HG02571 (cell line): ENCODE measurements at regions not wholly inside any gene's neighbourhood (a gene's known extent, or its start where the extent isn't known, plus 50 kb on each side); places are given as distances from the start of the nearest gene placed in this dataset.

Experiments used
- ATAC-seq: cut with Tn5 transposase; IDR thresholded peaks from one replicate; pipeline ENCODE4 v1.9.1; 2021; ENCODE audit warnings: mild to moderate bottlenecking, moderate library complexity; ENCODE audit not compliant: unreplicated experiment

GRCh38 chr17:77660524-77660923 lies 298.0 kb upstream of the TNRC6C start:
- no peak for ATAC-seq

DNA sequence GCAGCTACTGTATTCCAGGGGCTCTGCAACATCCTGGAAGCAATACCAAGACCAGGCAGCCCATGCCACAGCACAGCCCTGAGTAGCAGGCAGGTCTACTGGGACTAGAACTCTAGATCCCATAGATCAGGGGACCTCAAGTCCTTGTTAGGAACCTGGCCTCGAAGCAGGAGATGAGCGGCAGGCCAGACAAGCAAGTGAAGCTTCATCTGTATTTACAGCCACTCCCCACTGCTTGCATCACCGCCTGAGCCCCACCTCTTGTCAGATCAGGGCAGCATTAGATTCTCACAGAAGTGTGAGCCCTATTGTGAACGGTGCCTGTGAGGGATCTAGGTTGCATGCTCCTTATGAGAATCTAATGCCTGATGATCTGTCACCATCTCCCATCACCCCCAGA lies 295.7 kb upstream of the TNRC6C start:
- no peak for ATAC-seq

DNA sequence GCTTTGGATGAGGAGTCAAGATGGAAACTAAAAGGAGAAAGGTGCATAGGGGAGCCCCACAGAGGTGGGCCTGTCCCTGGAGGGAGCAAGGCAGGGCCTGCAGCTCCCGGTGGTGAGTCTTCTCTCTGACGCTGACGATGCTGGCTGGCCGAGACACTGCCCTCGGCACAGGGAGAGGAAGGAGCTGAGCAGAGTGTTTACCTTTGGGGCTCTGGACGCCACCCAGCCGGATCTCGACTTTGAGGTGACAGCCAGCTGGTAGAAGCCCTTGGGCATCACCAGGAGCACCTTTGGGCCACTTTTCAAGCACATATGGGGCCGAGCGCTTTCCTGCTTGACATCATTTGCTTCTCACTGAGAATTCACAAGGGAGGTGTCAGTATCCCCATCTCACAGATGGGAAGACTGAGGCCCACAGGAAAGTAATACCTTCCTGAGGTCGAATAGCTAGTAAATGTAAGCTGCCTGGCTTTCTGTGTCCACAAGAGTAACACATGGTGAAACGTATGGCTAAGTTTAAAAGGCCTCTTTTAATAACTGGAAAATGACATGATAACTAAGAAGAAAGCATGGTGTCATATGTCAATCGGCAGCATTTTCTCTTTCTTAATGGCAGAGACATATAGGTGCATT lies 294.3 kb upstream of the TNRC6C start:
- ATAC-seq, result no peak

DNA sequence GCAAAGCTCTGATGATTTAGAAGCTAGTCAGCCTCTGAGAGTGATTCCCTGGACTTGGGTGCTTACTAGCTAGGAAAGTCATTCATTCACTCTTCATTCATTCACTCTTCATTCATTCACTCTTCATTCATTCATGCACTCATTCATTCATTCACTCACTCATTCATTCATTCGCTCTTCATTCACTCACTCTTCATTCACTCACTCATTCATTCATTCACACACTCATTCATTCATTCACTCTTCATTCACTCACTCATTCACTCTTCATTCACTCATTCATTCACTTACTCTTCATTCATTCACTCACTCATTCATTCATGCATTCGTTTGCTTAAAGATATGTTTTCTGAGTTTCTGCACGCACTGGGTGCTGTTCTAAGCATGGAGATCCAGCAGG lies 292.7 kb upstream of the TNRC6C start:
- ATAC-seq, result no peak

- ATAC-seq, result no peak
Observed at GRCh38 chr17:77666462-77666861, 292.0 kb upstream of the TNRC6C start.

DNA sequence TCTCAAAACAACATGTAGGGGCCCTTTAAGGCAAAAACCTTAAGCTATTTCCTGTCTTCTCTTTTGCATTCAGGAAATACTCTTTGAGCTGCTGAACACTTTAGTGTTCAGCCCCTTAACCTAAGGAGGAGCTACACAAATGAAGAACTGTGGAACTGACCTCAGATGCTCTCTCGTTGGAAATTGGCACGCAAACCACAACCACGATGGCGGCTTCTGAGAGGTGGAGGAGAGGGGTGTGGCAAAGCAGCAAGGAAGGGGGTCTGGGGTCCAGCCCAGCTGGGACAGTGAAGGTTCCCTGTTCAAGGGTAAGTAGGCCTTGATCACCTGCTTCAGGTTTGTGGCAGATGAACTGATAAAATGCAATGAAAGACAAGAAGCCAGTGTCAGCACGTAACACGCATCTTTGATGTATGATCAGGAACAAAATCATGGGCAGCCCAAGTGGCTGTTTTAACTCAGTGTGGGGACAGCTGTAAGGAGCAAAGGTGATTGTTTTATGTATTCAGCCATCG lies 291.6 kb upstream of the TNRC6C start:
- no peak for ATAC-seq

- no peak for ATAC-seq
Observed at GRCh38 chr17:77667478-77667877, 291.0 kb upstream of the TNRC6C start.

DNA sequence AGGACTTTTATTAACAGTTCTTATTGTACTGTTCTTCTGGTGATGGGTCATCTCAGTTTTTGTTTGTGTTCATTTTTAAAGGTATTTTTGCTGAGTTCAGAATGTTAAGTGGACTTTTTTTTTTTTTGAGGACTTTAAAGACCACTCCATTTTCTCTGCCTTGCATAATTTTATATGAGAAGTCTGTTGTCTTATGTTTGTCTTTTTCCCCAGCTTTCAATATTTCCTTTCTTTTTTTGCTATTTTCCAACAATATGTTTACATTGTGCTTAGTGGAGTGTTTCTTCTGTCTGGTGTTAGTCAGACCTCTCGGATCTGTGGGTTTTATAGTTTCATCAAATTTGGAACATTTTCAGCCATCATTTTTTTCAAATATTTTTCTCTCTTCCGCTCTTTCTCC lies 290.0 kb upstream of the TNRC6C start:
- no peak for ATAC-seq

DNA sequence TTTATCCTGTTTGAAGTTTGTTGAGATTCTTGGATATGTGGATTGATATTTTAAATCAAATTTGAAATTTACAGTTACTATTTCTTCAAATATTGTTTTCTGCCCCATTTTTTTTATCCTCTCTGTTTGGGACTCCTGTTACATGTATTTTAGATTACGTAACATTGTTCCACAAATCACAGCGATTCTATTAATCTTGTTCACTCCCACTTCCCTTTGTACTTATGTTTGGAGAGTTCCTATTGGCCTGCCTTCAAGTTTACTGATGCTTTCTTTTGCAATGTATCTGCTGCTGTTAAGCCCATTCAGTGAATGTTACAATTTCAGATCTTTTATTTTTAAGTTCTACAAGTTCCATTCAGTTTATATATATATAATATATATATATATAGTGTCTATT lies 288.3 kb upstream of the TNRC6C start:
- ATAC-seq, result no peak

- ATAC-seq, result no peak
Observed at GRCh38 chr17:77674358-77674757, 284.1 kb upstream of the TNRC6C start.

DNA sequence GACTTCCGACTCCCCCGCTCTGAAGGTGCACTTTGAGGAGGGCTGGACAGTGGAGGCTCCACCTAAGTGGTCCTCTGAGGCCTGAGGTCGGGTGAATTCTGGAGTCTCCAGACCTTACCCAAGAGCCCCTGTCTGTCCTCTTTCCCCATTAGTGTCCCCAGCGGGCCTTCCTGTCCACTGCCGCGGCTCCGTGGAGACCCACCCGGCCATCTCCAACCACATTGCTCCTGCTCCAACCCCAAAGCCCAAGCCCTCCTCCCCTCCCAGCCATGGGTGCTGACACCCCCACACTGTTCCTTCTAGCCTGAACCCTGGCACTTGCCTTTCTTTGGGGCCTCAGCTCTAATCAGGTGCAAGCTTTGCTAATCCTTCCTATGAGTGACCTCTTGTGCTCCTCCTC lies 283.1 kb upstream of the TNRC6C start:
- no peak for ATAC-seq

GRCh38 chr17:77675816-77676215 lies 282.7 kb upstream of the TNRC6C start:
- ATAC-seq, result no peak

DNA sequence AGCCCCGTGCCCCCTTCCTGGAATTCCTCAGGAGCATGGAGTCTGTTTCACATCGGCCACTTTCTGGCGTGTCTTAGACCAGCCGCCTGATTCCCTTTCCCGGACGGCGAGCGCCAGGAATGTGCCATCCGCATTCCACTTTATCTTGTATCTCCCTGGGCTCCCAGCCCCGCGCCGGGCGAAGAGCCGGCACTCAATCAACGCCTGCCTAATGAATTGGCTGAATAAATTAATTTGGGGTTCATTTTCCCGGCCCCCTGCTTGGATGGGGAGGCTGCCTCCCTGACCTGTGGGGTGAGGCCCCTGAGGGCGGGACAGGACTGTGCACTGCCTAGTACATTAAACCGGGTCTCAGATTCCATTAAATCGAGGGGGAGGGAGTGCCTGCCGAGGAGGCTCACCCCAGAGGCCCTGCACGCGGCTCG lies 282.3 kb upstream of the TNRC6C start:
- no peak for ATAC-seq

DNA sequence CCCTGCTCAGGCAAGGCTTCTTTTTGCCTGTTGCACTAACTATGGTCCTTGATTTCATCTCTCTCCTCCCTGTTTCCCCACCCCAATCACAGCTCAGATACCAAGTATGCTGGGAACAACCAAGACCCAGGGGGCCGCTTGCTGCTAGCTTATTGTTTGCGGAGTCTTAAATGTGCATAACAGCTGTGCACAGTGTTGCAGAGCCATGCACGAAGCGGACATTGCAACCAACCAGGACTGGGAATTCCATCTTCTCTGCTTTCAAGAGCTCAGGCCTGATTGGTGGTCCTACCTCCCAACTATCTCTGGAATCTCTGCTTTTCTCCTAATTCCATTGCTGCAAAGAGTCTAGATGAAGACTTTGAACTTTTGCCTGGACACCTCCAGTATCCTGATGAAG lies 281.3 kb upstream of the TNRC6C start:
- ATAC-seq, result no peak

DNA sequence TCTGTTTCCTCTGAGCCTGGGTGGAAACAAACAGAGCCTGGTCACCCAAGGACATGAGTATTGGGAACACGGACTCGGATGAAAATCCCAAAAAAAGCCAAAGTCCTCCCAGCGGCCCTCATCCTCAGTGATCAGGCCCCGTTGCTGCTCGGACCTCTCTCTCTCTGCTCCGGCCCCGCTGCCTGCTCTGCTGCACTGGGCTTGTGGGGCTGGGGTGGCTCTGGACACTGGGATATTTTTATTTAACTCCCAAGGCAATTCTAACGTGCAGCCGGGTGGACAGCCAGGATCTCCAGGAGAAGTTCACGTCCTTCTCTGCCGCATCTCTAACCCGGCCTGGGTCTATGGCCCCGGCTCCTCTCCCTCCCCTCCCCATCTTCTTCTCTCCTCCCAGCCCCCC lies 280.9 kb upstream of the TNRC6C start:
- ATAC-seq, result no peak

DNA sequence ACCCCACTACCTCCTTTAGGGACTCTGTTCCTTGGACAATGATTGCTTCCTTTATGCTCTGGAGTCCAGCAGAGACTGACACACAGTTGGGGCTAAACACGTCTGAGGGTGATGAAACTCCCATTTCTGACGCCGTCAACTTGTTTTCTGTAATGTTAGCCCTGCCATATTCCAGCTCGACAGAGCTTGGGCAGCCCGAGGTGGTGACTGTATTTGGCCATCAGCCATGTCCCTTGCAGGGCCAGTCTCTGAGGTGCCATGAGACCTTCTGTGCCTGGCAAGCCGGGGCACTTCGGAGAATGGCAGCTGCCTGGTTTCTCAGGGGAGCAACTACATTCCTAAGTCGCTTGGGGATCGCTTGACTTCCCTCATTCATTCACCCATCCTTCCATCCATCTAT lies 278.9 kb upstream of the TNRC6C start:
- no peak for ATAC-seq

GRCh38 chr17:77681861-77682260 lies 276.6 kb upstream of the TNRC6C start:
- ATAC-seq, result no peak

DNA sequence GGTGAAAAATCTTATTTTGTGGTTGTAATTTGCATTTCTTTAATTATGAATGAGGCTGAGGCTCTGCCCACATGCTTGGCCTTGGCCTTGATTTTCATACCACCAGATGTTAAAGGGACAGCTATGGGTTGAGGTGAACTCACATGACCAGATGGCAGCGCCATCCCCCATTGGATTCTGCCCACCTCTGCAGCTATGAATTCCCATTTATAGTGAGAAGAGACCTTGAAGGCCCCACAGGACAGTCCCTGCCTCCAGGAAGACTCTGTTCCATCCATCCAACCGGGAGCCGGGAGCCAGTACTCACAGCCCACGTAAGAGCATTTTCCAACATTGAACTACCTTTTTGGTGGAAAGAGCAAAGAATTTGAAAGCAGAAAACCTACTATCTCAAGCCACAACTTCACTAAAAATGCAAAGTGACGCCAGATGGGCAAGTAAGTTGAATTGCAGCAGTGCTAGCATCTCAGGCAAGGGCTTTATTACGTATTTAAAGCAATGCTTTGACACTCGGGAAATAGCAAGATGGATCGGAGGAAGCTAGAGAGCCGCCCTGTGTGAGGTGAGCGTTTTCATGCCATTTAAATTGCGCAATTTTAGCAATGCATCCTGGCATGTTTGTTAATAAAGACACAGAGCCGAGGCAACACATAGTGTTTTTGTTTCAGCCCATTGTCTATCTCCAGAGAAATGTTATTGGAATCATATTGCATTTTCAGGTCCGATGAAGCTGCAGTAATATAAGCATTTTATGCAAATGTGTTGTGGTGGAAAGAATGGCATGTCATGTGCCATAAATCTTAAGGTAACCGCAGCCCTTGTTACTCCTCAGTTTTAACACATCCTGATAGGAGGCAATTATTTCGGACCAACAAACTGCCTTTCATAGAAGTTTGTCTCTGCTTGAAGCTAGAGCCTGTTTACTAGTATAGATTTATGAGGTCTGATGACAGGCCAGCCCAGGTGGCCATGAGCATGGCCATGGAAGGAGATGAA lies 273.4 kb upstream of the TNRC6C start:
- no peak for ATAC-seq

- no peak for ATAC-seq
Observed at GRCh38 chr17:77685881-77686486, 272.5 kb upstream of the TNRC6C start.

DNA sequence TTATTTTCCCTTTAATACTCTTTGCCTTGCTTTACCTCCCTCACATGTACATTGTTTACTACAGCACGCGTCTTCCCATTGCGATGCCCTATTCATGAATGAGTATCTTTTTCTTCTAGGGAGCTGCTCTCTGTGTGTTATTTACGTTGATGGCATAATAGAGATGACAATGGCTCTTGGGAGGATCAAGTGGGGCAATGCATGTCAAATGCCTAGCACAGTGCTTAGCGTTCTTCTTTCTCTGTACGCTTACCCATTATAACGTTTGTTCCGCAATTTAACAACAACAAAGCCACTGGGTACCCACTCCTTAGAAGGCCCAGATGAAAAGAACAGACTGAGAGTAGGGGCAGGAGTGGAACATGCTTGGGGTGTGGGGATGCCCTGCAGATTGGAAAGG lies 271.6 kb upstream of the TNRC6C start:
- no peak for ATAC-seq

- no peak for ATAC-seq
Observed at GRCh38 chr17:77687417-77687816, 271.1 kb upstream of the TNRC6C start.

GRCh38 chr17:77687921-77688320 lies 270.6 kb upstream of the TNRC6C start:
- no peak for ATAC-seq
